ENCODE measurements at regions not wholly inside any gene's neighbourhood (a gene's known extent, or its start where the extent isn't known, plus 50 kb on each side); places are given as distances from the start of the nearest gene placed in this dataset.

DNA sequence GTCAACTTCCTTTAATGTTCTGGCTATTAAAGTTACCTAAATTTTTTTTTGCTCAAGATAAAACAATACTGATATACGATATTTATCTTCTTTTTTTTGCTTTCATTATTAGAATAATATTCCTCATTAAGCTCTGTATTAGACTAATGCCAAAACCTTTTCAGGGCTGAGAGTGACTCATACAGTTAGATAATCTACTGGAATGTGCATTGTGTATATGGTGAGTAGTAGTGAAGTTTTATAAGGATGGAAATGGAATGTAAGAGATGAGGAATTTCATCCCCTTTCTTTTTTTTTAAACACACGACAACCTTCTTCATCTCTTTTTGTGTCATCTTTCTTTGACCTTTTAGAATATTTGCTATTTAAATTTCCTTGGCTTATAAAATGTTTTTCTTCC lies 268.6 kb downstream of the ISL1 start:
- no peaks in the 10 kb centered on the region for H3K79me2 ChIP-seq (replicated peaks; ENCODE audit: insufficient read depth)
- no peaks in the 10 kb centered on the region for H3K36me3 ChIP-seq (ENCODE audit: insufficient read depth)
- H3K4me3 ChIP-seq: no peak overlapping the region
- H3K4me3 Mint-ChIP-seq: no peak overlapping the region
- ATAC-seq (no peak), DNase-seq (ENCODE audit: low spot score) (no peak)
- peaks cover 9% of the 10 kb centered on the region; the same call in 2 of the 3 replicates for H3K4me1 Mint-ChIP-seq
- H3K4me1 ChIP-seq (ENCODE audit: insufficient read depth): no peaks in the 10 kb centered on the region
- no peaks in the 10 kb centered on the region for H3K9me2 ChIP-seq (ENCODE audit: insufficient read depth)
- H3K4me2 ChIP-seq: no peak overlapping the region
- H2AFZ ChIP-seq: no peak overlapping the region
- no peak overlapping the region for H3K27ac ChIP-seq (ENCODE audit: low read depth)
- H3K27me3 ChIP-seq (ENCODE audit: insufficient read depth): no peaks in the 10 kb centered on the region
- H3K9me3 Mint-ChIP-seq: no peaks in the 10 kb centered on the region
- H3K27me3 Mint-ChIP-seq (ENCODE audit: insufficient read depth, low read depth, poor library complexity): no peaks in the 10 kb centered on the region
- no peaks in the 10 kb centered on the region for H4K20me1 ChIP-seq (replicated peaks; ENCODE audit: insufficient read depth)
- no peaks in the 10 kb centered on the region for H3K36me3 Mint-ChIP-seq (ENCODE audit: low read depth)
- H3F3A ChIP-seq (replicated peaks; ENCODE audit: low read depth): no peaks in the 10 kb centered on the region
- TF ChIP-seq EZH2 (IDR thresholded peaks at IDR 0.05; ENCODE audit: low read depth, unreplicated experiment) (no peak), ZNF462 (CRISPR knock-in tag; IDR thresholded peaks at IDR 0.05) (no peak), ZNF331 (CRISPR knock-in tag; IDR thresholded peaks at IDR 0.05; ENCODE audit: low read depth) (no peak), ETS1 (IDR thresholded peaks at IDR 0.05) (no peak), ZNF114 (CRISPR knock-in tag; IDR thresholded peaks at IDR 0.05) (no peak), STAT1 (IDR thresholded peaks at IDR 0.05; ENCODE audit: unreplicated experiment) (no peak), JUNB (IDR thresholded peaks at IDR 0.05; ENCODE audit: unreplicated experiment) (no peak), EZH2phosphoT487 (IDR thresholded peaks at IDR 0.05; ENCODE audit: unreplicated experiment) (no peak), CTCF (conservative IDR thresholded peaks at IDR 0.05; ENCODE audit: low read depth in 2 of 2) (no peak), CREB1 (CRISPR knock-in tag; IDR thresholded peaks at IDR 0.05; ENCODE audit: low read depth) (no peak), NANOG (IDR thresholded peaks at IDR 0.05; ENCODE audit: borderline replicate concordance) (no peak), POLR2AphosphoS5 (IDR thresholded peaks at IDR 0.05; ENCODE audit: low read depth) (no peak)
- TF ChIP-seq, protein P1, sequence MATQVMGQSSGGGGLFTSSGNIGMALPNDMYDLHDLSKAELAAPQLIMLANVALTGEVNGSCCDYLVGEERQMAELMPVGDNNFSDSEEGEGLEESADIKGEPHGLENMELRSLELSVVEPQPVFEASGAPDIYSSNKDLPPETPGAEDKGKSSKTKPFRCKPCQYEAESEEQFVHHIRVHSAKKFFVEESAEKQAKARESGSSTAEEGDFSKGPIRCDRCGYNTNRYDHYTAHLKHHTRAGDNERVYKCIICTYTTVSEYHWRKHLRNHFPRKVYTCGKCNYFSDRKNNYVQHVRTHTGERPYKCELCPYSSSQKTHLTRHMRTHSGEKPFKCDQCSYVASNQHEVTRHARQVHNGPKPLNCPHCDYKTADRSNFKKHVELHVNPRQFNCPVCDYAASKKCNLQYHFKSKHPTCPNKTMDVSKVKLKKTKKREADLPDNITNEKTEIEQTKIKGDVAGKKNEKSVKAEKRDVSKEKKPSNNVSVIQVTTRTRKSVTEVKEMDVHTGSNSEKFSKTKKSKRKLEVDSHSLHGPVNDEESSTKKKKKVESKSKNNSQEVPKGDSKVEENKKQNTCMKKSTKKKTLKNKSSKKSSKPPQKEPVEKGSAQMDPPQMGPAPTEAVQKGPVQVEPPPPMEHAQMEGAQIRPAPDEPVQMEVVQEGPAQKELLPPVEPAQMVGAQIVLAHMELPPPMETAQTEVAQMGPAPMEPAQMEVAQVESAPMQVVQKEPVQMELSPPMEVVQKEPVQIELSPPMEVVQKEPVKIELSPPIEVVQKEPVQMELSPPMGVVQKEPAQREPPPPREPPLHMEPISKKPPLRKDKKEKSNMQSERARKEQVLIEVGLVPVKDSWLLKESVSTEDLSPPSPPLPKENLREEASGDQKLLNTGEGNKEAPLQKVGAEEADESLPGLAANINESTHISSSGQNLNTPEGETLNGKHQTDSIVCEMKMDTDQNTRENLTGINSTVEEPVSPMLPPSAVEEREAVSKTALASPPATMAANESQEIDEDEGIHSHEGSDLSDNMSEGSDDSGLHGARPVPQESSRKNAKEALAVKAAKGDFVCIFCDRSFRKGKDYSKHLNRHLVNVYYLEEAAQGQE (IDR thresholded peaks at IDR 0.05; ENCODE audit: unreplicated experiment): no peak
- H3K27ac Mint-ChIP-seq: no peak overlapping the region
